KMS-11 (cell line): ENCODE measurements at regions not wholly inside any gene's neighbourhood (a gene's known extent, or its start where the extent isn't known, plus 50 kb on each side); places are given as distances from the start of the nearest gene placed in this dataset.

Experiments
- H2AFZ ChIP-seq: fragments of 200-600 bp; sonication (generic); 2 replicates; pipeline ENCODE4 v1.6.1; 2016; ENCODE audit warnings: antibody characterized with exemption, mixed run types, low read depth
- H3K27ac ChIP-seq: fragments of 200-600 bp; sonication (generic); 2 replicates; pipeline ENCODE4 v1.6.1; 2016; ENCODE audit warnings: mild to moderate bottlenecking, mixed run types
- H3K27me3 ChIP-seq: fragments of 200-600 bp; sonication (generic); 2 replicates; pipeline ENCODE4 v1.6.1; 2017; ENCODE audit warnings: mild to moderate bottlenecking, low read depth, mixed run types, moderate library complexity; ENCODE audit not compliant: insufficient read depth
- H3K36me3 ChIP-seq: fragments of 200-600 bp; sonication (generic); 2 replicates; pipeline ENCODE4 v1.6.1; 2017; ENCODE audit warnings: mild to moderate bottlenecking, mixed run types; ENCODE audit not compliant: insufficient read depth
- H3K4me1 ChIP-seq: fragments of 200-600 bp; sonication (generic); 2 replicates; pipeline ENCODE4 v1.6.1; 2016; ENCODE audit warnings: mild to moderate bottlenecking, low read depth, mixed run types; ENCODE audit not compliant: poor library complexity, severe bottlenecking
- H3K4me2 ChIP-seq: fragments of 200-600 bp; sonication (generic); 2 replicates; pipeline ENCODE4 v1.7.0; 2016; ENCODE audit warnings: mild to moderate bottlenecking, mixed run types
- H3K4me3 ChIP-seq: fragments of 200-600 bp; sonication (generic); IDR thresholded peaks from 2 replicates; pipeline ENCODE4 v1.6.1; 2017; ENCODE audit warnings: low read depth, low read length, mixed read lengths; ENCODE audit not compliant: insufficient read depth
- H3K79me2 ChIP-seq: fragments of 200-600 bp; sonication (generic); 2 replicates; pipeline ENCODE4 v1.6.1; 2016; ENCODE audit warnings: low read depth, mixed run types; ENCODE audit not compliant: insufficient read depth
- H3K9ac ChIP-seq: fragments of 200-600 bp; sonication (generic); 2 replicates; pipeline ENCODE4 v1.6.1; 2016; ENCODE audit warnings: mild to moderate bottlenecking, mixed run types
- H4K20me1 ChIP-seq: fragments of 200-600 bp; sonication (generic); 2 replicates; pipeline ENCODE4 v1.6.1; 2016; ENCODE audit warnings: mild to moderate bottlenecking, mixed run types; ENCODE audit not compliant: insufficient read depth
- CTCF ChIP-seq: fragments of 200-600 bp; sonication (generic); conservative IDR thresholded peaks from 2 replicates; pipeline ENCODE4 v1.6.1; 2017; ENCODE audit warnings: low read depth, mild to moderate bottlenecking, antibody characterized with exemption, low read length, moderate library complexity, mixed read lengths

GRCh38 chrX:79084923-79085322 lies 59.6 kb upstream of the GPR174 start:
- Histone ChIP-seq H3K4me1 (peaks cover 14% of the 10 kb centered on the region), H3K27ac (no peak overlapping the region), H3K4me2 (no peak overlapping the region), H2AFZ (no peak overlapping the region), H3K79me2 (no peaks in the 10 kb centered on the region), H3K36me3 (no peaks in the 10 kb centered on the region), H4K20me1 (no peaks in the 10 kb centered on the region), H3K27me3 (no peaks in the 10 kb centered on the region), H3K4me3 (no peak overlapping the region), H3K9ac (no peak overlapping the region)
- no peak for TF ChIP-seq CTCF

- Histone ChIP-seq H3K4me3 (no peak overlapping the region), H3K36me3 (no peaks in the 10 kb centered on the region), H2AFZ (no peak overlapping the region), H4K20me1 (no peaks in the 10 kb centered on the region), H3K27me3 (no peaks in the 10 kb centered on the region), H3K9ac (no peak overlapping the region), H3K27ac (no peak overlapping the region), H3K4me2 (no peak overlapping the region), H3K4me1 (peaks cover 6% of the 10 kb centered on the region), H3K79me2 (no peaks in the 10 kb centered on the region)
- no peak for TF ChIP-seq CTCF
Measured at GRCh38 chrX:79089896-79090584, 54.4 kb upstream of the GPR174 start.

GRCh38 chrX:79094075-79094832 lies 50.2 kb upstream of the GPR174 start:
- Histone ChIP-seq H3K4me2 (no peak overlapping the region), H3K27me3 (no peaks in the 10 kb centered on the region), H3K79me2 (no peaks in the 10 kb centered on the region), H3K27ac (no peak overlapping the region), H3K4me1 (peaks cover 6% of the 10 kb centered on the region), H3K4me3 (no peak overlapping the region), H2AFZ (no peak overlapping the region), H3K9ac (no peak overlapping the region), H4K20me1 (no peaks in the 10 kb centered on the region), H3K36me3 (no peaks in the 10 kb centered on the region)
- no peak for TF ChIP-seq CTCF
